ENCODE measurements at regions not wholly inside any gene's neighbourhood (a gene's known extent, or its start where the extent isn't known, plus 50 kb on each side); places are given as distances from the start of the nearest gene placed in this dataset.

- FAIRE-seq (no peak), DNase-seq (ENCODE audit: low spot score) (peak; percentile 58)
These were observed 78.5 kb upstream of the FRMD1 start for GRCh38 chr6:168157272-168158212.

- no peak for DNase-seq (ENCODE audit: low spot score)
- FAIRE-seq = no peak
These were observed 77.8 kb upstream of the FRMD1 start for GRCh38 chr6:168156742-168157265.

GRCh38 chr6:168155821-168156741, 77.1 kb upstream of the FRMD1 start:
- DNase-seq (ENCODE audit: low spot score) = no peak

DNA sequence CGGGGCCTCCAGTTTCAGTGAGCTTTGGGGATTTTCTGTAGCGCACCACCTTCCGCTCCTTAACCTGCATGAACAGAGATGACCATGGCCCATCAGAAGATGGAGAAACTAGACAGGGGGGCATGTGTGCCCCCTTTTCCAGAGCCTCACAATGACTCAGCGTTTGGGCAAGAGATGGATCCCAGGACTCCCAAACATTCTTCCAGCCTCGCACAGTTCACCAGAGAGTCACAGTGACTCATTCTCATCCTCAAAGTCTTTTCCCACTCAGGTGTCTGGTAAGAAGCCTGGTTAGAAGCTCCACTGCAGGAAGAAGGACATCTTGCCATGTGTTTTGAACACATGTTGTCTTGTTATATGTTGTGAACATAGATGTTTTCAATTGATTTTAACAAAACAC, 76.2 kb upstream of the FRMD1 start:
- FAIRE-seq = no peak
- peak; percentile 67 for DNase-seq (ENCODE audit: low spot score)

More at GRCh38 chr6:168155821-168156741, 77.1 kb upstream of the FRMD1 start:
- FAIRE-seq = no peak

DNA sequence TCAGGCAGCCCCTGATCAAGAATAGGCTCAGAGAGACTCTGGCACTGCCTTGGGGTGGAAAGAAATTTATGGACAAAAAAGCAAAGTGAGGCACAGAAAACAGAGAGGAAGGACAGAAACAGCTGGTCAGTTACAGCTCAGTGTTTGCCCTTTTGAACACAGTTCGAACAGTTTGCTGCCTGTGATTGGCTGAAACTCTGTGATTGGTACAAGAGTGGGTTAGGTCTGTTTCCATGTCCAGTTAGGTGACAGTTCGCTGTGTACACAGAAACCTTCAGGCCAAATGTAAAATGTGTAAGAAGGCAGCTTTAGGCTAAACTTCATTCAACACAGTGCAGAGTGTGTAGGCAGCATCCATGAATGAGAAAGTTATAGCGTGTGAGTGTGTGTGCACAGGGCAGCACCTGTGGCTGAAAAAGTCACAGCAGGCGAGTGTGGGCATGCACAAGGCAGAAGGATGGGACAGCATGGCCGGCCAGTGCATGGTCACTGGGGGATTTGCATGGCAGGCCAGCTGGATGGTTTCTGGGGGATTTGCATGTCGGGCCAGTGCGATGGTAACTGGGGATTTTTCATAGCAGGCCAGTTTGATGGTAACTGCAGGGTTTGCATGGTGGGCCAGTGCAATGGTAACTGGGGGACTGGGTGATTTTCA, 75.4 kb upstream of the FRMD1 start:
- FAIRE-seq (peak; percentile 71), DNase-seq (ENCODE audit: low spot score) (no peak)

DNA sequence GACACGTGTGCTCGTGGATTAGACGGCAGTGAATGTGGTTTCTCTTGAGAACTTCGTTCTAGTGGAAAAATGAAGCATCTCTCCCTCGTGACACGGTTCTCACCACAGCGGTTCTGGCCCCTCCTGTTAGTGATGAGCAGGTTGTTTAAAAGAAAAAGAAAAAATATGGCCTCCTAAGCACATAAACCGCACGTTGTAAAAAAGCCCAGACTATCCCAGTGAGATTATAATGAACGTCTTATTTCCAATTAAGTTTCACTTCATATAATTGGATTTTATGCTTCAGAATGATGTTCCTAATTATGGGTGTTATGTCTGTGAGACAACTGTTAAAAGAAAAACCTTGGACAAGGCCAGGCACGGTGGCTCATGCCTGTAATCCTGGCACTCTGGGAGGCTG, 74.5 kb upstream of the FRMD1 start:
- DNase-seq (ENCODE audit: low spot score) = no peak

DNA sequence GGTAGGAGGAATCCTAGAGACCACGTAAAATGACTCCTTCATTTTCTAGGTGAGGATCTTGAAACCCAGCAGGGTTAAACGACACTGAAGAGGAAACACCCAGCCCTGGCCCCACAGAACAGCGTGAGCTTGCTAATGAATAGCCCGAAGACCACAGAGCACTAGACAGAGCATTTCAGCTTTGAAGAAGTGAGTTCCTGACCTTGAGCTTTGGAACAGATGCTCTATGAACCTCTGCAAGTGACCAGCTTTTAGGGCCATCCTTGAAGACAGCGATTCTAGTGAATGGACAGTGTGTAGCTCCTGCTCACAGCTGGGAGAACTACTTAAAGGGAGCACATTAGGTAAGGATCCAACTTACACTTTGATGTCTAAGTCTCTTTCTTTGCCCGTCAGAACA, 74.0 kb upstream of the FRMD1 start:
- no peak for DNase-seq (ENCODE audit: low spot score)

More for the DNA sequence above, 74.5 kb upstream of the FRMD1 start:
- FAIRE-seq = no peak

DNA sequence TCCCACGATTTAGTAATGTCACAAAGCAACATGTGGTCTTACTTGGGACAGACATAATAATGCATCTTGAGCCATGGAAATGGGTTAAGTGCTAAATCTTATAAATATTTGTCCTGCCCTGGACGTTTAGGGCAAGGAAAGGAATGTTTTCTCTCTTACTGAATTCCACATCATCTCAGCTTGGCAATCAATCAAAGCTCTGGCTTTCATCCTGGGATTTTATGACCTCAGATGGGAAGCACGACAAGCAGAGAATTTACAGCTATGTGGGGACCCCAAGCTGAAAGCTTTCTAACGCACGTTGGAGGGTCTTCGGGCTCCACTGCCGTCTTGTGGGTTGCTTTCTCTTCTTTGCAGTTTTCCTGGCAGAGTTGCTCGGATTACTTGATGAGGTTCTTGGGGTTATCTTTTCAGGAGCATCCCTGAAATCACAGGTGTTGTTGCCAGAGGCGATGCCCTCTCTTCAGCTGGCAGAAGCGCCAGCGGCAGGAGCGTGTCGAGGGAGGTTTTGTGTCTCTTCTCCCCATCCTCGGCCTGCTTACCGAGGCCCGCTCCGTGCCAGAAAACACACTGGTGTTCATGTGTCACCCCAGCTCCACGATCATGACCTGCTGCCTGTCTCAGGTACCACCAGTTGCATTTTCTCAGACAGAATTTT, 73.4 kb upstream of the FRMD1 start:
- FAIRE-seq (no peak), DNase-seq (ENCODE audit: low spot score) (no peak)

More for the DNA sequence above, 74.0 kb upstream of the FRMD1 start:
- FAIRE-seq = no peak

- DNase-seq (ENCODE audit: low spot score) = no peak
- no peak for FAIRE-seq
These were observed 71.7 kb upstream of the FRMD1 start for GRCh38 chr6:168150551-168151320.

DNA sequence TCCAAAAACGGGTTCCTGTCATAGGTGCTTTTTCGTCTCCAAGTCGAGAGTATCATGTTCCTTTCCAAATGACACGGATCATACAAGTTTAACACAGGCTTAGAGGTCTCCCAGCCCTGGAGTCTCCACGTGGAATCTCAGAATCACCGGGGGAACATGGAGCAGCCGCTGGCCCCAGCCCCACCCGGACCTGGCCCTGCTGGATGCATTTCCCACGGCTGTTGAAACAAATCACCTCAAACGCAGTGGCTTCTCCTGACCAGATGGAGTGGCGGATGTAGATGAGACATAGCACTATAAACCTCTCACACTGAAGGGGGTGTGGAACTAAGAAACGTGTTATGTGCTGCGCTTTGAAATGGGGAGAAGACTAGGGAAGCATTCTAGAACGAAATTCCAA, 70.0 kb upstream of the FRMD1 start:
- no peak for DNase-seq (ENCODE audit: low spot score)
- FAIRE-seq = no peak

GRCh38 chr6:168148231-168148849, 69.3 kb upstream of the FRMD1 start:
- DNase-seq (ENCODE audit: low spot score) (no peak), FAIRE-seq (no peak)

- no peak for DNase-seq (ENCODE audit: low spot score)
- FAIRE-seq = no peak
These were observed 68.3 kb upstream of the FRMD1 start for GRCh38 chr6:168147205-168147738.

GRCh38 chr6:168145747-168146596, 67.0 kb upstream of the FRMD1 start:
- FAIRE-seq (no peak), DNase-seq (ENCODE audit: low spot score) (no peak)

- no peak for DNase-seq (ENCODE audit: low spot score)
- FAIRE-seq = no peak
These were observed 60.1 kb upstream of the FRMD1 start for GRCh38 chr6:168139121-168139520.

DNA sequence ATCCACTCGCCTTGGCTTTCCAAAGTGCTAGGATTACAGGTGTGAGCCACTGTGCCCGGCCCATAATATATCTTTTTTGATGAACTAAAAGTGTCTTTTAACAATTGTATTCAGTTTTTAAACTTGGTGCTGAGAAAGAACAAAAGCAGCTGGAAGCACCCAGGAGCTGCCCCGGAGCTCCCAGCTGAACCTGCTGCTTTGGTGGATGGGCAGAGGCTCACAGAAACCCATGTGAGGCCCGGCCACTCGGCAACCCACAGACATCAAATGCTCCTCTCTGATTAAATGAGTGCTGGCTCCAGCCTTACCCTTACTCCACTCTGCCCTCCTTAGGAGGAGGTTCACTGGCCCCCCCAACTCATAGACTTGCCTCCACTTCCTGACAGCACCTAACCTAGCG, 59.4 kb upstream of the FRMD1 start:
- no peak for DNase-seq (ENCODE audit: low spot score)
- FAIRE-seq = no peak

DNA sequence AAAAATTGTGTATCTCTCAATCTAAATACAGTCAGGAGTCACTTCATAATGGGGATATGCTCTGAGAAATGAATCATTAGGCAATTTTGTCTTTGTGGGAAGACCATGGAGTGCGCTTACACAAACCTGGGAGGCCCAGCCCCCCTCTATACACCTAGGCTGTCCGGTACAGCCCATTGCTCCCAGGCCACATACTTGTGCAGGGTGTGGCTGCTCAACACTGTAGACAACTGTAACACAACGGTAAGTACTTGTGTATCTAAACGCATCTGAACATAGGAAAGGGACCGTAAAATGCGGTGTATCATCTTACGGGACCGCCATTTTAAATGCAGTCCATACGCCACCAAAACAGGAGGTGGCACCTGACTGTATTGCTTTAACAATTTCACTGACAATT, 58.0 kb upstream of the FRMD1 start:
- no peak for FAIRE-seq
- DNase-seq (ENCODE audit: low spot score) = no peak

DNA sequence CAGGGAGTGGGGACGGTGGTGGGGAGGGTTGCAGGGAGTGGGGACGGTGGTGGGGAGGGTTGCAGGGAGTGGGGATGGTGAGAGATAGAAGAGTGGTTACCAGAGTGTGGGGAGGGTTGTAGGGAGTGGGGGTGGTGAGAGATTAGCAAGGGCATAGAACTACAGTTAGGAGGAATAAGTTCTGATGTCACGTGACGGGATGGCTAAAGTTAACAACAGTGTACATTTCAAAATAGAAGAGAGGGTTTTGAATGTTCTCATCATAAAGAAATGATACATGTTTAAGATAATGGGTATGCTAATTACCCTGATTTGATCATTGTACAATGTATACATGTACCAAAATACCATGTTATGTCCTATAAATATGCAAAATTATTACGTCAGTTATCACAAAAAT, 57.6 kb upstream of the FRMD1 start:
- DNase-seq (ENCODE audit: low spot score) = no peak
- no peak for FAIRE-seq

DNA sequence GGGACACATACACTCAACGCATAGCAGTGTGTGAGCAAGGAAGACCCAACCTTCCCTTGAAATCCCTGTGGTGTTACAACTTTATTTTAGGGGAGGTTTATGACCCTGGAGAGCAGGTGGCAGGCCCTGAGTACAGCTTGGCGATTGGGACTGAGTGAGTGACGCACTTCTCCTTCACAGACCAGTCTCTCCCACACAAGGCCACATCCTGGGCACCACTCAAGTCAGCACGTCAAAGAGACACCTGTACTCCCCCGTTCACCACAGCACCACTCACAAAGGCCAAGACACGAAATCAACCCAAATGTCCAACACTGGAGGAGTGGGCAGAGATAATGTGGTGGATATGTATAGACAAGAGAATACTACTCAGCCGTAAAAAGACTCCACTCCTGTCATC, 57.0 kb upstream of the FRMD1 start:
- no peak for DNase-seq (ENCODE audit: low spot score)
- no peak for FAIRE-seq

Measured in urothelium cell line (cell line).